GM12875 (cell line): ENCODE measurements at regions not wholly inside any gene's neighbourhood (a gene's known extent, or its start where the extent isn't known, plus 50 kb on each side); places are given as distances from the start of the nearest gene placed in this dataset.

Experiments used
- H3K4me3 ChIP-seq: one replicate; pipeline ENCODE4 v1.5.1; 2011; ENCODE audit warnings: low read depth, low read length, control low read depth
- CTCF ChIP-seq: IDR thresholded peaks from 2 replicates; pipeline ENCODE4 v1.5.1; 2011; ENCODE audit warnings: low read depth, mild to moderate bottlenecking, control low read depth, inconsistent platforms, low read length, moderate library complexity, borderline replicate concordance; ENCODE audit not compliant: insufficient read depth

GRCh38 chr13:53460796-53461195, 432.2 kb downstream of the OLFM4 start:
- TF ChIP-seq CTCF: no peak
- no peak overlapping the region for H3K4me3 ChIP-seq

- H3K4me3 ChIP-seq: no peak overlapping the region
- no peak for TF ChIP-seq CTCF
Measured at GRCh38 chr13:53463106-53463505, 434.5 kb downstream of the OLFM4 start.

GRCh38 chr13:53466576-53466975, 438.0 kb downstream of the OLFM4 start:
- TF ChIP-seq CTCF: no peak
- H3K4me3 ChIP-seq: no peak overlapping the region

- TF ChIP-seq CTCF: no peak
- no peak overlapping the region for H3K4me3 ChIP-seq
Measured at GRCh38 chr13:53473397-53473796, 444.8 kb downstream of the OLFM4 start.

- TF ChIP-seq CTCF: no peak
- no peak overlapping the region for H3K4me3 ChIP-seq
Measured at GRCh38 chr13:53474878-53475277, 446.3 kb downstream of the OLFM4 start.

- no peak for TF ChIP-seq CTCF
- no peak overlapping the region for H3K4me3 ChIP-seq
Measured at GRCh38 chr13:53490752-53491151, 462.1 kb downstream of the OLFM4 start.

- H3K4me3 ChIP-seq: no peak overlapping the region
- TF ChIP-seq CTCF: no peak
Measured at GRCh38 chr13:53494406-53494805, 465.8 kb downstream of the OLFM4 start.
